ENCODE measurements at regions not wholly inside any gene's neighbourhood (a gene's known extent, or its start where the extent isn't known, plus 50 kb on each side); places are given as distances from the start of the nearest gene placed in this dataset.
A peak's percentile ranks its signal among the peaks of the same experiment; 100 is the strongest.

DNA sequence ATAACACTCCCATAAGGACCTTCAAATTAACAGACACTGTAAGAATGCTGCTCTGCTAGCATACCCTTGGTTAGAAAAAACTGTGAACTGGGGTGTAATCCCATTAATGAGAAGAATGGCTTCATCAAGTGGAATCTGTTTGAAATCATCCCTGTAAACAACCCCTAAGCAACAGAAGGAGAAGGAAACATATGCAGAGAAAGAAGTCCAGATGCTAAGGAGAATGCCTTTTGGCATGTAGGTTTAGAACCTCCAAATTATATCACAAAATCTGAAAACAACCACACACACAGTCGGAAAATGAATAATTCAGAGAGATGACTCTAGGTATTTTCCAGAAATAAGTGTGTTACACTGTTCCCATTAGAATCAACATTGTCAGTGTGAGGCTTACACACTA, 140.2 kb downstream of the NUAK1 start:
- H3K4me1 Mint-ChIP-seq = no peaks in the 10 kb centered on the region
- peaks cover 11% of the 10 kb centered on the region for H3K27me3 Mint-ChIP-seq
- H3K9me3 Mint-ChIP-seq = peaks cover 0 to 4% (median 2%) of the 10 kb centered on the region in 3 donors
- no peaks in the 10 kb centered on the region for H3K36me3 Mint-ChIP-seq
- H3K4me3 Mint-ChIP-seq = no peak overlapping the region
- no peak overlapping the region for H3K27ac Mint-ChIP-seq

GRCh38 chr12:106000382-106001104, 138.2 kb downstream of the NUAK1 start:
- Mint-ChIP-seq H3K27ac (no peak overlapping the region), H3K4me1 (no peaks in the 10 kb centered on the region)

GRCh38 chr12:106001105-106001836, 137.5 kb downstream of the NUAK1 start:
- Mint-ChIP-seq H3K9me3 (peaks cover 0 to 5% (median 4%) of the 10 kb centered on the region in 3 donors), H3K36me3 (no peaks in the 10 kb centered on the region), H3K4me3 (no peak overlapping the region), H3K27ac (peak overlapping the region in 1 of 3 donors; percentile 27), H3K4me1 (no peaks in the 10 kb centered on the region), H3K27me3 (peaks cover 7% of the 10 kb centered on the region)

More at GRCh38 chr12:106000382-106001104, 138.2 kb downstream of the NUAK1 start:
- Mint-ChIP-seq H3K9me3 (peaks cover 0 to 5% (median 4%) of the 10 kb centered on the region in 3 donors), H3K4me3 (no peak overlapping the region), H3K27me3 (peaks cover 9% of the 10 kb centered on the region), H3K36me3 (no peaks in the 10 kb centered on the region)

DNA sequence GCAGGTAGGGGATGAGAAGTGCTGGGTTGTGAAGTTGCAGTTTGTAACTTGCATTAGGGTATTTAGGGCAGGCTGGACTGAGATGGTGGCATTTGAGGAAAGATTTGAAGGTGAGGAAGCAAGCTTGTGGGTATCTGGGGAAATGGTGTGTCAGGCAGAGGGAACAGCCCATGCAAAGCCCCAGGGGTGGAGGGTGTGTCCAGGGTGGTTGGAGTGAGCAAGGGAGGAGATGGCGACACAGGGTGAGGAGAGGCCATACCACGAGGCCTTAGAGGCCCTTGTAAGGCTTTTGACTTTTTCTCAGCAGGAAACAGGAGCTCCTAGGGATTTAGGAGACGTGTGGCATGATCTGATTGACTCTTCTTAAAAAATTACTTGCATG, 136.9 kb downstream of the NUAK1 start:
- Mint-ChIP-seq H3K4me3 (no peak overlapping the region), H3K27me3 (peaks cover 6% of the 10 kb centered on the region), H3K4me1 (no peaks in the 10 kb centered on the region), H3K9me3 (peaks cover 0 to 5% (median 3%) of the 10 kb centered on the region in 3 donors), H3K27ac (no peak overlapping the region), H3K36me3 (no peaks in the 10 kb centered on the region)

DNA sequence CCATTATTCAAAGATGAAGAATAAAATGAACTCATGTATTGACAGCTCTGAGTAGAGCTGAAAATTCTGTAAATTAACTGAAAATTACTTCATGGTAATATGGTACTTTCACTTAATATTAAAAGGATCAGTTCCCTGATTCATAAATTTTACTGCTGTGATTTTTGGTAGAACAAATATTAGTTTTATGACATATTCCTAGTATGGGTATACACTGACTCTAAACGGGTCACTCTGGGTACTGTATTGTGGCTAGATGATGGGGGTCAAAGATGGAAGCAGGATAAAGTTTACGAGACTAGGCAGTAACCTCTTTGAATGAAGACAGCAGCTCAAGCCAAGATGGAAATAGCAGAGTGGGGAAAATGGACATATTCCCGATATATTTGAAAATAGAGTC, 135.5 kb downstream of the NUAK1 start:
- Mint-ChIP-seq H3K9me3 (peaks cover 0 to 3% (median under 1%) of the 10 kb centered on the region in 3 donors), H3K4me1 (no peaks in the 10 kb centered on the region), H3K4me3 (no peak overlapping the region), H3K27me3 (peaks cover 8% of the 10 kb centered on the region), H3K27ac (no peak overlapping the region), H3K36me3 (no peaks in the 10 kb centered on the region)

- Mint-ChIP-seq H3K4me1 (no peaks in the 10 kb centered on the region), H3K36me3 (no peaks in the 10 kb centered on the region), H3K27me3 (peaks cover 8% of the 10 kb centered on the region), H3K27ac (no peak overlapping the region), H3K4me3 (no peak overlapping the region), H3K9me3 (peaks cover 0 to 3% (median 0%) of the 10 kb centered on the region in 3 donors)
Measured at GRCh38 chr12:106004289-106004688, 134.5 kb downstream of the NUAK1 start.

DNA sequence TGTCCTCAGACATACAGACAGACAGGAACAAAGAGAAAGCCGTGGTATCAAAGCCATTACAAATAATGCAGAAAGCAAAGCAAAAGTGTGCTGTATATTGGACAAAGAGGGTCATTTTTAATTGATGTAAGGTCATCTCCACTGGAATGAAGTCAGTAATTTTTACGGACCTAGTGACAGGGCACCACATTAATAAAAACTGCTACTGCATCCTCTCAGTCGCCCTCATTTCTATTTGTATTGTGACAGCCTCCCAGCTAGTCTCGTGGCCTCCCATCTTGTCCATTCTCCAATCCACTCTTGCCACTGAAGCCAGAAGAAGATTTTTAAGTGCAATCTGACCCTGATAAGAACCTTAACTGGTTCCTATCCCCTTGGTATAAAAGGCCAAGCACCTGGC, 132.4 kb downstream of the NUAK1 start:
- Mint-ChIP-seq H3K4me3 (no peak overlapping the region), H3K9me3 (peaks cover 0 to 3% (median 0%) of the 10 kb centered on the region in 3 donors), H3K27ac (no peak overlapping the region), H3K4me1 (no peaks in the 10 kb centered on the region), H3K27me3 (peaks cover 3% of the 10 kb centered on the region), H3K36me3 (no peaks in the 10 kb centered on the region)

GRCh38 chr12:106006940-106007339, 131.8 kb downstream of the NUAK1 start:
- Mint-ChIP-seq H3K27ac (no peak overlapping the region), H3K9me3 (peaks cover 0 to 3% (median 0%) of the 10 kb centered on the region in 3 donors), H3K27me3 (peaks cover 2% of the 10 kb centered on the region), H3K4me1 (no peaks in the 10 kb centered on the region), H3K36me3 (no peaks in the 10 kb centered on the region), H3K4me3 (no peak overlapping the region)

- Mint-ChIP-seq H3K9me3 (peaks cover 0 to 2% (median 0%) of the 10 kb centered on the region in 3 donors), H3K27me3 (peaks cover 2% of the 10 kb centered on the region), H3K4me1 (no peaks in the 10 kb centered on the region), H3K36me3 (no peaks in the 10 kb centered on the region), H3K27ac (no peak overlapping the region), H3K4me3 (no peak overlapping the region)
Measured at GRCh38 chr12:106010741-106011140, 128.0 kb downstream of the NUAK1 start.

Measured in IgD-negative memory B cell (primary cell).